Right renal pelvis (tissue), 4 donors: ENCODE measurements at regions not wholly inside any gene's neighbourhood (a gene's known extent, or its start where the extent isn't known, plus 50 kb on each side); places are given as distances from the start of the nearest gene placed in this dataset.
A peak's percentile ranks its signal among the peaks of the same experiment; 100 is the strongest.

Experiments
- DNase-seq, 4 donors: peaks; one replicate each; pipeline ENCODE4 v3.0.0-alpha.2; 2013; ENCODE audit warnings: low read depth in 4 of 4, low spot score in 3 of 4, missing footprints in 1 of 4

DNA sequence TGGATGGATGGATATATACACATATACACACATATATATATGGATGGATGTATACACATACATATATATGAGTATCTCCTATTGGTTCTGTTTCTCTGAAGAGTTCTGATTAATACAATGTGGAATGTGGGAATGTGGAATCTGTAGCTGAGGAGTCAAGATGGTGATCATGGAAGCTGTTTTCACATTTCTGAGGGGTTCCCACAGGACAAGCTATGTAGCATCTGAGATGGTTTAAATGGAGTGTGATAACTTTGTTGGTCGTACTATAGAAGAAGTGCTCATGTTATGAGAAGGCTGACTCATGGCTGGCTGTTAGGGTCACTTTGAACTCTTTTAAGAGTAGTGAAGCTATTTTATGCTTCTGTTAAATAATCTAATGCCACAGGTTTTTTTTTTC lies 279.7 kb downstream of the MEIS1 start:
- no peak for DNase-seq

DNA sequence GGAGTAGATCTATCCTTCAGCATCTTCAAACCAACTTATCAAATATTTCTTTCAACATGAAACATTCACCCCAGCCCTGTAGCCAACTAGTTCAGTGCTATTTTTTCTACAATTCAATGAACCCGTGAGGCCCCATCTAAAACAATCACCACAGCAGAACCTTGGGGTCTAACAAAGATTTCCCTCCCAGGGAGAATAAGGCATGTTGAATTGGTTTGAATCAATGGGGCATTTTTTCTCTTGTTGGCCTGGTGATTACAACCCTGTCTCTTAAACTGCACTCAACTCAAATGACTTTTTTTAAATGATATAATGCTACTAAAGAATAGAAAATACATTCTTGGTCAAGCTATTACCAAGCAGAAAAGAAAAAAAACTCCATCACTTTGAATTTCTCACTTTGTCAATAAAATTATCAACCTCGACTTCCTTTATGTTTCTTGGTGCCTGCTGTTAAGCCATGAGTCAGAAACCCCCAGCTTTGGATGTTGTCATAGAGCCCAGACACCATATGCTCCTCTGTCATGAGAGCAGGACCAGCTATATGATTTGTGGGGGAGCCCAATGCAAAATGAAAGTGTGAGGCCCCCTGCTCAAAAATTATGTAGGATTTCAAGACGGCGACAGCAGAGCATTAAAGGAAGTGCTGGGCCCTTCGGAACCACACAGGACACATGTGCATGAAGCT lies 282.4 kb downstream of the MEIS1 start:
- no peak for DNase-seq

DNA sequence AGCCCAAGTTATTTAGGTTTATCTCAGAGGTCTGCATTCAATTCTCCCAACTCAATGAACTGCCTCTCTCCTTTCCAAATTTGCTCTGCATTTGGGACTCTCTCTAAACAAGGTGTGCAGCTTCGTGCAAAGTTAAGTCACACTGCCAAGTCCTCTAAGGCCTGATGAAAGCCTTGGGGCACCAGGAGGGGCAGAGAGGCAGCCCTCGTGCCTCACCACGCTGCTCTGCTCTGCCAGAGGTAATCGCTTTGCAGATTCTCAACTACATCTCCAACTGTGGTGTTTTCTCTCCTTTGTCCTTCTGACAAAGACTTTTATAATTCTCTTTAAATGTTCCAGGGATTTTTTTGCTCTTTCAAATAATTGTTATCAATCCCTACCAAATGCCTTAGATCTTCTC lies 283.0 kb downstream of the MEIS1 start:
- no peak for DNase-seq

DNA sequence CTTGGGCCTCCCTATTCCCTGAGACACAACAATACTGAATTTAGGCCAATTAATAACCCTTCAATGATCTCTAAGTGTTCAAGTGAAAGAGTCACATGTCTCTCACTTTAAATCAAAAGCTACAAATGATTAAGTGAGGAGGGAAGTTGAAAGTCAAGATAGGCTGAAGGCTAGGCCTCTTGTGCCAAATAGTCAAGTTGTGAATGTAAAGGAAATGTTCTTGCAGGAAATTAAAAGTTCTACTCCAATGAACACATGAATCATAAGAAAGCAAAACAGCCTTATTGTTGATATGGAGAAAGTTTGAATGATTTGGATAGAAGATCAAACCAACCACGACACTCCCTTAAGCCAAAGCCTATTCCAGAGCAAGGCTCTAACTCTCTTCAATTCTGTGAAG lies 286.9 kb downstream of the MEIS1 start:
- DNase-seq = no peak

DNA sequence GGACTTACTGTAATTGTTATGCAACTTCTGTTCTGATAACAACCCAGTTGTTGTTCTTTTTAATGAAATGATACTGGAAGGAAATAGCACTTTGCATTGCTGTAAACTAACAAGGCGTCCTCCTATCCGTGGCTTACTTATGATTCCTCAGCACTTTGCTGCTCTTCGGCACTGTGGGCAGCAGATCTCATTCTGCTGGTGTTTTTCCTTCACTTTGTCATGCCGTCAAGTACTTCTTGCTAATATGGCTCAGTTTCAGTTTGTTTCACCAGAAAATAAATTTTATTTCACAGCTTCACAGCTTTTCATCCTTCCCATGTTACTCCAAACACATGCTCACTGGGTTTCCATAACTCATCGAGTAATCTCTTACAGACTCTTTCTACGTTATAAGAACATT lies 289.3 kb downstream of the MEIS1 start:
- no peak for DNase-seq

DNA sequence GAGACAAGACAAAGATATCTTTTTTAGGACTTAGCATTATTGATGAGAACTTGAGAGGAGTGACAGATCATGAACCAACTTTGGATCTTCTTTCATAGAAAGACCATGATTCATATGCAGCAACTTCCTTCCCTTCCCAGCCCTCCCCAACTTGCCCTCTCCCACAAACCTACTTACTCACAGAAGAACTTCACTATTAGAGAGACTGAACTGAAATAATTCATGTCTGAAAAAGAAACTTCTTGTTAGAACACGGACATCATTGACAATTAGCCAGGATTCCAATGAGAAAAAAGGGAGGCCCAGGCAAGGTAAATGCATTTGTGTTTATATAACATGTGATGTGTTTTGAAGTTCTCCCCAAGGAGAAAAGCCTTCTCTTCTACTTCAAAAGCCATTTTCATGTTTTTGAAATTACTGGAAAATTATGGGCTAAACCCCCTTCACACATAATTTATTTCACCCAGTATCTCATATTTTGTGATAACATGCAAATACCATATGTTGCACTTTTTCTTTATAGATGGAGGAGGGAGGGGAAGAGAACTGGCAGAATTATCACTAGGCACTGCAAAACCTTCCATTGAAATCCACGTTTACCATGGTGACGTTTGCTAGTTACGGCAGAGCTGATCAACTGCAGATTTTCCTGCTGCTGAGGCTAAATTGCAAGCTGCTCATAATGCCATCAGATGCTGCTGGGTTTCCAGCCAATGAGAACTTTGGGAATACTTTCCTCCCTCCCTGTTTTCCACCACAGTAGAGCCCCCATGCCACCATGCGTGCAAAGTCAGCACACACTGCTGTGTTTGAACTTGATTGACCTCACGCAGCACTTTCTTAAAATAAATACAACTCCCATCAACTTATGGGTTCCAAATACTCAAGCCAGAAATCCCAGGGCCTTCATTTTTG lies 294.7 kb downstream of the MEIS1 start:
- DNase-seq = no peak

DNA sequence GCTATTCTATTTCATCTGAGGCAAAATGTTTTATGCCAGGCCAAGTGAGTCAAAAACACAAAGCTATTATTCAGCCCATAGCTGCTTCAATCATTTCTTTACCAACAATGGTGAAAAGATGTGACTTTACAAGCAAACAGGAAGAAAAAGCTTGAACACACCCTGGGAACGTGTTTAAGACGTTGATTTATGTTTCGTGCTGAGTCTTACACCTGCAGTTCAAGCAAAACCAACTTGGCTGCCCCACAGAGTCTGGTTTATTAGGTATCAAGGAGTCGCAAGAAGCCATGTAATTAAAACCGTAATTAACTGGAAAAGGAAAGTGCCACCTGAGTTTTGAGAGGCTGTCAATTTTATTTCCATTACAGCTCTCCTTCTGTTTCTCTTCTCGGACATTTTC lies 295.5 kb downstream of the MEIS1 start:
- no peak for DNase-seq

DNA sequence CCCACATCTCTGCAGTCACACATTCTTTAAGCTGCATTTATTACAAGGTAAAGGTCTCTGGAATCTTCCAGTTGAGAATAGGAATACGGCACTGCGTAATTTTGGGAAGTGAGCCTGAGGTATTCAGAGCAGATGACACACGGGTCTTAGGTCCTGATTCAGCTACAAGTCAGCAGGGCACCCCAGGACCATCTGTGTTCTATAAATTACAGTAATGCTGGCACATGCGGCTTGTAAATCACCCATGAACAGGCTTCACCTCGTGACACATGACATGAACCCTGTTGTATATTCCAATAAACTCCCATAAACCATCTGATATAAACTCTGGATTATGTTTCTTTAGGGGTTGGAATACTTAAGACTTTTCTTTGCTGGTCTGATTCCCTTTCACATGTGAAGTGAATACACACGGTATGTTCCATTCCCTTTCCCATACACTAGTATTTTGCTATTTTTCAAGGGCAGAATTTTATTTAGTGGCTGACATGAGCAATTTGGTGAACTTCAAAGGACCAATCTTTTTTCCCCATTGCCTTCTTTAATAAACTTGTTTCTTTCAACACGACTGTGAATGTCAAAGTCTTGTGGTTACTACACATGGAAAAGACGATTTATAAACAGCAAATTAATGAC lies 298.6 kb downstream of the MEIS1 start:
- peak in 2 of 4 donors; percentile 23 to 44 for DNase-seq

DNA sequence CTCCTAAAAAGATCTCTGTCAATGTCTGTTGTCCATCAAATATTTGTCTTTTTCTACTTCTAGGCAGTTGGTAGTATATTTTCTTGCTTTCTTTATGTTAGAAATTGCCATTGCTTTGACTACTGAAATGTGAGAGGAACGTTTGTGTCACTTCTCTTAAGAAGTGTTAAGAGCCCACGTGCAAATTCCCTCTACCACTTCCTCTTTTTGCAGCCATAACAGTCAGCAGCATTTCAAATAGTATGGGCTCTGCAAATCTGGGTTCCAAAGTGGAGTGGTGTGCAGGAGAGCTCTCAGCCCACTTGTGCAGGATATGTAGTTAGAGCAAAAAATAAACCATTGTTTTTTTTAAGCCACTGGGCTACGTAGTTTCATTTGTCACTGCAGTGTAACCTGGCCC lies 314.0 kb downstream of the MEIS1 start:
- no peak for DNase-seq

DNA sequence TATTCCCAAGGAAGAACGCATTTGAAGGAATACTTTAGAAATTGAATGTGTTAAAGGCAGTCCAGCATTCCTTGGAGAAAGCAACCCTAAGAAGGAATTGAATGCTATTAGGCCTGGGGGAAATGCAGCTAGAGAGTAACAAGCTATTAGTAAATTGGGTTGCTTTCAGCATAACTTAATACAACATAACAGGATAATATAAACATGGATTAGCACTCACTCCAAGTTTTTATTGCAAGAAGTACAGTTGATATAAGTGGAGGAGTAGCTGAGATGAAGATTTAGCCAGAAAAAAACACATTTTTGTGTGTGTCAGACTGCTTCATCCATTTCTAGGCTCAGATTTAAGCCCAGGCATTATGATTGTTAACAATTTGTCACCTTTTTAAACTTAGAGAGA lies 314.6 kb downstream of the MEIS1 start:
- no peak for DNase-seq

DNA sequence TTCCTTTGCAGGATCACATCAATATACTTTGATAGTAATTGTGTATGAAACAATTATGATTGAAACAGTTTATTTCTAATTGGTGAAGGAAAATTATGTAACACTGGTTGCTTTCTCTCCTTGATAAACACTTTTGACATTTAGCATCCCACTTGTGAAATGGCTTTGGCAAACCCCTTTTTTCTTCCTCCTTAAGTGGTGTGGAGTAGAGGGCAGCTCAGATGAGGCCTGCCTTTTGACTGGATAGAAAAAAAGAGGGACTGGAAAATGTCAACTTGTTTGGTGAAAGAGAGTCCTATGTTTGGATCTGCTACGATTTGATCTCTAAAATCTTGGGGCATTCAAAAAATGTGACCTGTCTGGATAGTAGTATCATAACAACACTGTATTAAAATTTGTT lies 318.3 kb downstream of the MEIS1 start:
- DNase-seq = no peak

DNA sequence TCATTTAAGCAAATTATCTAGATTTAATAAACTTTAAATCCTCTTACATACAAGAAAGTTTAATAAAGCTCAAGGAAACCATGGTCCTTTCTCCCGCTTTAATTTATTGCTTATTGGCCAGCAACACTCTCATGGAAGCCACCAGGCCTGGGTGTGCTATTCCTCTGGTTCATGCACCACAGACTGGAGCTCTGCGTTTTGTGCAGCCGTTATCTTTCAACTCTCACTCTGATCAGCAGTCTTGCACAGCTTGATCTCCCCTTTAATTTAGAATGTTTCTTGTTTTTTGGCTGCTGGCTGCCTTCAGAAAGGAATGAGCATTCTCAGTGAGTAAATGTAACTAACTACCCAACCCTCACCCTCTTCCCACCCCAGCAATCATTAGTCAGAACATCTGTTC lies 318.7 kb downstream of the MEIS1 start:
- no peak for DNase-seq

DNA sequence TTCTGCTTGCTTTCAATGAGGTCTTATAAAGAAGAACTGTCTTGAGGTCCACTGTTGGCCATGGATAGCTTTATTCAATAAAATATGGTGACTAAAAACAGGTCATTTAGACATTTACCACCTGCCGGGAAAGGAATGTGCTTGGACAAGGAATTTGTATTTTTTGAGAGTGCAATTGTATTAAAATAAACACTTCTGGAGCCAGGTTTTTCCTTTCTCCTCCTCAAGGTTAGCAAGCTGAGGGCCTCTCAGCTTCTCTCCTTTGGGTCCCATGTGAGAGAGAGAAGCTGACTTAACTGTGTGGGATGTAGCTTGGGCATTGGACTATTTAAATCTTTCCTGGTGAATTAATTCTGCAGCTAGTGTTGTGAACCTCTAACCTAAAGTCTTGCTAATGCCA lies 321.0 kb downstream of the MEIS1 start:
- no peak for DNase-seq

DNA sequence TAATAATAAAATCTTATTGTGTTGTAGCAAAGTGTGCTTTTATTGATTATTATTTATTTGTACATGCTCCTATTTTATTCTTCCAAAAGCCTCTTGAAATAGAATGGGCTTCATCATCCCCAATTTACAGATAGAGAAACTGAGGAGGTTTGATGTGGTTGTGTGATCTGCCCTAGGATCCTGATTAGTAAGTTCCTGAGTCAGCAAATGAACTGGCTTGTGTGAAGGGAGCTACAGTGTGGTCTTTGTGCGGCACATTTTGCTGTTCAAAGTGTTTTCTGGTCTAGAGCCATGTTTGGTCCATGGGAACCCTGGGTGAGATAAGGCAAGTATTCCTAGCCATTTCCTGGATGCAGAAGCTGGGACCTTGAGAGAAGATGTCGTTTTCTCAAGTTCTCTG lies 326.9 kb downstream of the MEIS1 start:
- no peak for DNase-seq

DNA sequence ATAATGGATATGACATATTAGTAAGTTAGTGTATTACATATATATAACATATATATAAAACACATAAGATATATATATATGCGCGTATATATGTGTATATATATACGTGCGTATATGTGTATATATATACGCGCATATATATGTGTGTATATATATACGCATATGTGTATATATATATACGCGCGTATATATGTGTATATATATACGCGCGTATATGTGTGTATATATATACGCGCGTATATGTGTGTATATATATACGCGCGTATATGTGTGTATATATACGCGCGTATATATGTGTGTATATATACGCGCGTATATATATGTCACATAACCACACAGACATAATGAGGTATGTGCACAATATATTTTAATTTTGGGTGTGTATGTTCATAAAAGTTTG lies 327.8 kb downstream of the MEIS1 start:
- DNase-seq = no peak

DNA sequence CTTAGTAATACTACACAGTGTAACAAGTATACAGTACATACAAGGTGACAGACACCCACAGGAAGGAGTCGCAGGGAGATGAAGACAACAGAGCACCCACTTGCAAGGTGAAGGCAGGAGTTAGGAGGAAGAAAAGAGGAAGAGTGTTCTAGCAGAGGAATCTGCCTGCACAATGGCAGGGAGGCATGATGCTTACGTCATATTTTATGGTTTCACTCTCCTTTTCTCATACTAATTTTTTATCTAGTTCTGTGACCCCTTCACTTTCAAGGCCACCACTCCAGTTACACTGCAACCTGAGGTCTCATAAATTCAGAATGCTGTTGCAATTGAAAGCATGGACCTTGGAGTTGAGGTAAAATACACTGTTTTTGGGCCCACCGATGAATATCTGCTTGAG lies 331.7 kb downstream of the MEIS1 start:
- DNase-seq = no peak

DNA sequence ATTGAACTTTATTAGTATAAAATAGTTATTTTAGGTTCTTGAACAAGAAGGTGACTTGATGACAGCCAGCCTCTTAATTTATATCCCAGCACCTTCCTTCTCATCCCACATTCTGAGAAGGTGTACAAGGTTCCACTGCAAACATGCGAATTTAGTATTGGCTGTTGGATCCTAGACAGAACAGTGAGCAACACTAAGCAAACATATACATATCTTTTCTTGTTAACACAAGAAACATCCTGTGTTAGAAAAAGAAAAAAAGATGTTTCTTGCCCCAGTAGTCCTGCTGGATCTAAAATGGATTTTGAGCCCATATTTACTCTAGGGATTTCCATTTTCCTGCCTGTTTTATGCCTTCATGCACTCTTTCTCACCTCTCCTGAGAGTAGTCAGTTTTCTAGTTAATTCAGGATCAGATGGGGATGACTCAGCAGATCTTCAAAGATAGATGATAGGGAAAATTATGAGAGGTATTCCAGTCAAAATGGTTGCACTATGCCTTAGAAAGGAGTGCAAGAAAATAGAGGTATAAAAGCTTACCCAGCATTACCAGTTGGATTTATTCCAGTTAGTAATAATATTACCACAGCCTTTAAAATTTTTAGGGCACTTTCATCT lies 336.5 kb downstream of the MEIS1 start:
- DNase-seq = no peak

DNA sequence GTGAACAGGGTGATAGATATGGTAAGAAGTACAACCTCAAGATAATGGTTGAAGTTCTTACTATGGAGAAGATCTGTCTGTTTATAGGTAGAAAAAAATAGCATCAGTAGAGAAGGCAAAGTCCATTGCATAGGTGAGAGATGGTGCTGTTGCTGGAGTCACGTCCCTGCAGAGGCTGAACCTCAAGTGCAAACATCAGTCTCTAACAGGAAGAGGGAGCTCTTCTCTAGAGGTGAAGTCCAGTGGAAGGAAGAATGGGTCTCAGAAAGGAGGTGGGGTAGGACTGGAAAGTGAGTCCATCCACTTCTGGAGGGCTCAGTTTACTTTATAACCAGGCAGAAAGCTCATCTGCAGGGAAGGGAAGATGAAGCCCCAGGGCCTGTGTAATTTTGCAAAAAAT lies 337.7 kb downstream of the MEIS1 start:
- DNase-seq = no peak

DNA sequence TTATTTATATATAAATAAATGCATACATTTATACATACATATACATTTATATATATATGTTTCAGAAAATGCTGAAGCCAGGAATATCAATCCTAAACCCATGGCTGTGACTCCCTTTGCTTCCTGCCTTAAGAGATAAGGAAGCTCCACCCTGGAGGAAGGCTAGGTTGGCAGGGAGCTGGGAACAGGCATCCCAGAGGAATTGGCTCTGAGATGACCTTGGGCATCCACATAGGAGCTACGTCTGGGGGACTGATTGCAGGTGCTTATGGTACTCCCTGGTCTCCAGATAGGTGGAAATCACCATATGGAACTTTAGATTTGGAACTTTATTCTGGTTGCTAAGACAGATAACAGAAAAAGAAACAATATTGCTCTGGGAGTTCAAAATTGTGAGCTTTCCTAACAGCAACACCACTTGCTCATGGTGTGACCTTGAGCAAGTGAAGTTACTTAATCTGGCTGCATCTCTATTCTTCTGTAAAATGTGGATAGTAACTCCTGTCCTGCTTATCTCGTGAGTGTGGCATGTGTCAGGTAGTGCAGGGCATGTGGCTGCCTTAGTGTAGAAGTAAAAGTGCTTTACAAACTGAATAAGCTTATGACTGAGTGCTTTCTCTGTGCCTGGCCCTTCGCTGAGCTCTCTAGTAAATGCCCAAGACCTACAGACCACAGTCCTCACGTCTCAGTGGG lies 341.0 kb downstream of the MEIS1 start:
- no peak for DNase-seq

DNA sequence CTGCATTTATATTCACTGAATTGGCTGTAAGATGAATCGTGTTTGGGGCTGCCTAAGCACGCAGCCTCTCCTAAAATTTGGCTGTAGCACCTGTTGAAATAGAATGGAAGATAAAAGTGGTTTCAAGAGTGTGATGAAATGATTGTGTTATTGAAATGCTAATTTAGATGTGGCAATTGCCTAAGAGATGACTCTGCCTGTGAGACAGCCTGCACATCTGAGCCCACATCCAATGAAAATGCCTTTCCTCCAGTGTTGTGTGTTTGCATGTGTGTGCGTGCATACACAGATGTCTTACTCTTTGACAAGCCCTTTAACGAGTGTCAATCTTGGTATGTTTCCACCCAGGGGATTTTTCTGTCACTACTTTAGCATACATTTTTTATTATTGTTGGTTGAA lies 346.9 kb downstream of the MEIS1 start:
- no peak for DNase-seq
